ENCODE measurements at regions not wholly inside any gene's neighbourhood (a gene's known extent, or its start where the extent isn't known, plus 50 kb on each side); places are given as distances from the start of the nearest gene placed in this dataset.

DNA sequence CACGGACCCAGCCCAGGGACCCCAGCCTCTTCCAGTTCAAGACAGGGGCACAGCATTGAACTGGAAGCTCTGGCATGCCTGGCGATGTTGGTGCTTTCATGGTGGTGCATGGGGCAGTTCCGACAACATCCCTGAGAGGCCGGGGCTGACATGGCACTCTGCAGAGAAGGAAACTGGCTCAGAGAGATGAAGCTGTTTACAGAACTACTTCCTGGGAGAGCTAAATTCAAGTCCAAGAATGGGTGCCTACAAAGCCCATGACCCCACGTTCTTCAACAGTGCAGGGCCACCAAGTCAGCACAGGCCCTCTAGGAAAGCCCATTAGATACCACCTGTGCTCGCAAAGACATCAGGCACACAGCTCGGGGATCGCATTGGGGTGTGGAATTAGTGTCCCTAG lies 470.9 kb upstream of the MGMT start:
- DNase-seq (ENCODE audit: extremely low spot score) = no peak
- WGBS = 91% methylated on average over 8 of the region's 8 CpGs
- H3K36me3 ChIP-seq (ENCODE audit: insufficient read depth) = no peaks in the 10 kb centered on the region
- no peaks in the 10 kb centered on the region for H3K4me1 ChIP-seq (ENCODE audit: insufficient read depth)
- no peak overlapping the region for H3K27ac ChIP-seq (ENCODE audit: low read depth)
- no peak overlapping the region for H3K4me3 ChIP-seq (ENCODE audit: low read depth, low read length)

DNA sequence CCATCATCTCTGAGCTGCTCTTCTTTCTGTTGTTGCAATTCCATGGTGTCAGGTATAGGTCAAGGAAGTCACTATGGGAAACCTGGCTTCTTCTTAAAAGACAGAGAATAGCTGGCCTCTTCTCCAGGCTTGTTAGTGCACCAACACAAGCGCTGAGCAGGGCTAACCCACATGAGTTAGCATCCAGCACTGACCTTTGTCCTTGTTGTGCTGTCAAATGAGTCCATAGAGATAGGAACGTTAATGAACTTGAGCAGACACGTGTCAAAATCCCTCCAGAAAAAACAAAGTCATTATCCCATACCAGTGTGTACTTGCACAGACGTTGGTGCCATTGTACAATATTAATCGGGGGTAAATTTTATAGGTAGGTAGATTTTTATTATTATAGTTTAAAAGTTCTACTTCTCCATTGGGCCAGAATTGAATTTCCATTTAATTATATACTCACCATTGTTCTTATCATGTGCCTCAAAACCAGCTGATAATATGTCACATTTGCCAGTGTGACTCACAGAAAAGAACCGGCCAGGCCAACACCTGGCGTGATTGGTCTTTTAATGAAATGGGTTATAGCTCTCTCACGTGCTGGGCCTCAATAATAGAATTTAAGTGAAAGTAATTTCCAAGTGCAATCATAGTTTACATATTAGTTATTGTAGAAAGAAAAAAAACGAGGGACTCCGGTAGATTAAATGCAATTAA lies 468.8 kb upstream of the MGMT start:
- Histone ChIP-seq H3K27ac (ENCODE audit: low read depth) (no peak overlapping the region), H3K4me1 (ENCODE audit: insufficient read depth) (no peaks in the 10 kb centered on the region), H3K4me3 (ENCODE audit: low read depth, low read length) (no peak overlapping the region), H3K36me3 (ENCODE audit: insufficient read depth) (no peaks in the 10 kb centered on the region)
- DNase-seq (ENCODE audit: extremely low spot score) = no peak
- 92% methylated on average over 10 of the region's 10 CpGs for whole genome bisulfite sequencing

DNA sequence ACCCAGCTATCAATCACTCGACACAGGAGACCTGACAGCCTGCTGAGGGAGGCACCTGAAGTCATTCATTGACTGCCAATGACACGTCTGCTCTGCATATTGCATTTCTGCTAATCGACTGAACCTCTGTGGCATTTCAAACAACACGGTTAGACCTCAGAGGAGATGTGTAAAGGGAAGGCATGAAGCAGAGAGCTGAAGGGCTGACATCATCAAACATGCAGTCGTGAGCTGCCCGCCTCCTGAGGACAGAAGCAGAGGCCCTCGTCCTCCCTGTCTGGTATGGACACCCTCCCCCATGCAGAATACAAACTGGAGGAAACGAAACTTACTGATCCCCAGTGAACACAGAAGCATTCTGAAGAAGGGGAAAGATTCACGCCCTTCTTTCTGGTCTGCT lies 462.6 kb upstream of the MGMT start:
- Histone ChIP-seq H3K36me3 (ENCODE audit: insufficient read depth) (no peaks in the 10 kb centered on the region), H3K27ac (ENCODE audit: low read depth) (no peak overlapping the region), H3K4me1 (ENCODE audit: insufficient read depth) (no peaks in the 10 kb centered on the region), H3K4me3 (ENCODE audit: low read depth, low read length) (no peak overlapping the region)
- 61% methylated on average over 9 of the region's 9 CpGs for WGBS
- no peak for DNase-seq (ENCODE audit: extremely low spot score)

DNA sequence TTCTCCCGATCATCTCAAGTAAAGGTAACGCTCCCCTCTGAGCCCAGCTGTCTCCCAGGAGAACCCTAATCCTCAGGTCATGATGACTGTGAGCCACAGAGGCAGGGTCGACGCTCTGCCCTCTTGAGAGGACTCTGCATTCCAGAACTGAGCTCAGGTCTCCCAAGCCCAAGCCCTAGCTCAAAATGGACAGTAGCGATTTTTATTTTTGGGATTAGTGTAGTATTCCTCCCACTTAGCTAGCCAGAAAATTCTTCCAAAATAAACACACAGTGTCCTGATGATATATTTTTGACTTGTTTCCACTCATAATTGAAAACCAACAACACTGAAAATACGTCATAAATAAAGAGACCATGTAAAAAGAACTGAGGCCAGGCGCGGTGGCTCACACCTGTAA lies 462.0 kb upstream of the MGMT start:
- no peaks in the 10 kb centered on the region for H3K36me3 ChIP-seq (ENCODE audit: insufficient read depth)
- DNase-seq (ENCODE audit: extremely low spot score) = no peak
- no peak overlapping the region for H3K27ac ChIP-seq (ENCODE audit: low read depth)
- no peak overlapping the region for H3K4me3 ChIP-seq (ENCODE audit: low read depth, low read length)
- WGBS = 79% methylated on average over 8 of the region's 8 CpGs
- H3K4me1 ChIP-seq (ENCODE audit: insufficient read depth) = no peaks in the 10 kb centered on the region

DNA sequence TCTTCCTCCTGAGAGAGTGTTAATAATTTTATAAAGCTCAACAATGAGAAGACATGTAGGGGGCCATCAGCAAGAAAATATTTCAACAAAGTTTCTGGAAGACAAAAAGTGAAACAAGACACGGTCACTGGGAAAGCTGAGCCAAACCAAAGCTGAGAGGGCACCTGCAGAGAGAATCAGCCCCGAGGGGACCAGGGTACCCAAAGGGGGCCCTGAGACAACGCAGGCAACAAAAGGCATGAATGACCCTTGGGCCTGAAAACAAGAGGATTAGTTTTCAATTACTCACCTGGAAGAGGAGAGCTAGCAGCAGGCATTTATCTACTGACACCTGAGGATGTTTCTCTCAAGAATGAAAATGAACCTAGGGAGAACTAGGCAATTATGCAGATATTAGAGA lies 461.2 kb upstream of the MGMT start:
- no peaks in the 10 kb centered on the region for H3K4me1 ChIP-seq (ENCODE audit: insufficient read depth)
- no peak overlapping the region for H3K4me3 ChIP-seq (ENCODE audit: low read depth, low read length)
- 71% methylated on average over 3 of the region's 3 CpGs for whole genome bisulfite sequencing
- H3K36me3 ChIP-seq (ENCODE audit: insufficient read depth) = no peaks in the 10 kb centered on the region
- H3K27ac ChIP-seq (ENCODE audit: low read depth) = no peak overlapping the region
- DNase-seq (ENCODE audit: extremely low spot score) = no peak

DNA sequence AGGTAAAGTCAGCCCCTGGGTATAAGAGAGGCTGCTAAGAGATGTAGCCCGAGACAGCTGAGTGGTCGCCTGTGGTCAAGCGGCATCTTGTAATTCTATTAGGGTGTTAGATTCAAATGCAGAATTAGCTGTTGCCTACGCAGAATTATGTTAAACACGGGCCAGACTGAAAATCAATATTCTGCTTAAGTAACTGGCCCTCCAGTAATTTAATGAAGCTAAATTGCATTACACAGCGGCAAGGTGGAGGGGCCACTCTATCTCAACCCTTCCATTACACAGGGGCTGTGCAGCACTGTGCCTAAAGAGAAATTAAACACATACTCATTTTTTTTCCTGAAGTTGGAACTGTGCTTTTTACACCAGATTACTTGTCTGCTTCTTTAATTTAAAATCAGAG lies 448.5 kb upstream of the MGMT start:
- 89% methylated on average over 6 of the region's 6 CpGs for WGBS

DNA sequence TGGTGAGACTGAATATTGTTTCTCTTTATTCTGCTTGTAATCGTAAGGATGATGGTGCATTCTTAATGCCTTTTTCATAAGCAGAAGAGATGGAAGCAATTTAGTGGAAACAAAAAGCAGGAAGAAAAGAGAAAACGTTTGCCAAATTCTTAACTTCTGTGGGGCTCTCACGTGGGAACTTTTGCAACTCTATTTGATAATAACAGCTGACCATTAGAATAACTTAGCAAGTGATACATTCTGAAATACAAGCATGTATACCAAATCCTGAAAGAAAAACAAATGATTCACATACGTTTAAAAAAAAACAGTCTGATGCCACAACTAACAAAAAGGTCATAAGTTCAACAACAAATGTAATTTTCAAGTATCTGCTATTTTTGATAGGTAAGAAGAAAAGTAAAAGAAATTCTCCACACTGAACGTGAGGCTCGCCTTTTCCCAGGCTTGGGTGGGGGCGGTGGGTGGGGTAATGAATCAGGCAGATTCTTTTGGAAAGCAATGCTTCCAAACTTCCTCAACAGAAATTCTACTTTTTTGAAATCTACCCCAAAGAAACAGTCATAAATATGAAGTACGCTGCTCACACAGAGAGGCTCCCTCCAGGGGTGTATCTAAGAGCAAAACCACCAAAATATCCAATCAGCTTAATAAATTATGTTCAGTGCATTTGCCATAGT lies 446.2 kb upstream of the MGMT start:
- no peaks in the 10 kb centered on the region for H3K36me3 ChIP-seq (ENCODE audit: insufficient read depth)
- H3K4me3 ChIP-seq (ENCODE audit: low read depth, low read length) = no peak overlapping the region
- no peak overlapping the region for H3K27ac ChIP-seq (ENCODE audit: low read depth)
- no peaks in the 10 kb centered on the region for H3K4me1 ChIP-seq (ENCODE audit: insufficient read depth)
- no peak for DNase-seq (ENCODE audit: extremely low spot score)
- WGBS = 73% methylated on average over 8 of the region's 8 CpGs

More for the DNA sequence above, 448.5 kb upstream of the MGMT start:
- Histone ChIP-seq H3K4me1 (ENCODE audit: insufficient read depth) (no peaks in the 10 kb centered on the region), H3K4me3 (ENCODE audit: low read depth, low read length) (no peak overlapping the region), H3K27ac (ENCODE audit: low read depth) (no peak overlapping the region), H3K36me3 (ENCODE audit: insufficient read depth) (no peaks in the 10 kb centered on the region)
- no peak for DNase-seq (ENCODE audit: extremely low spot score)

DNA sequence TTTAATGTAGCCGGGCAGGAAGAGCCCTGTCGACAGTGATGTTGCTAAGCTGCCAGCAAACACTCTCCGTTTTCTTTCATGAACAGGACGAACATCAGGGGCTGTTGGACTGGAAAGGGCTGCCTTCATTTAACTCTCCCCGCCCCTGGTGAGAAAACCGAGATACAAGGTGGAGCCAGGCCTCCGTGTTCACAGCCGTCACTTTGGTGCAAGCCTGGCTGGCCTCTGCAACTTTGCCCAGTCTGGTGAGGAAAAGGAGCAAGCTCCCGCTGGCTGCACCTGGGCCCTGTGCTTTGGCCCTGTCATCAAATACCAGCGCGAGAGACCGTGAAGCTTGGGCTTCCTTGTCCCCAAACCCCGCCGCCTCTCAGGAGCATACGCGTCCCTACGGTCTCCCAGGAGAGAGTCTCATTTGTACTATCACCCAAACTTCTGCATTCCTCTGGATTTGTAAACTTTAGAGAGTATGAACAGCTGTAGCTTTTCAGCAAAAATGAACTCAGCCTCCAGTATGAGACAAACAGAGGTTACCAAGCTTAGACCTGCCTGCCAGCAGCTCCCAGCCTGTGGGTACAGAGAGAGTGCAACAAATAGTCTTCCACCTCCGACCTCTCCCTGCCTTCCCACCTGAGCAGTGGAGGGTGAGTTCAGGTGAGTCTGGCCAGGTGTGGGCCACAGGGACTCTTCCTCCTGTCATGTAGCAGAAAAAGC lies 445.3 kb upstream of the MGMT start:
- Histone ChIP-seq H3K36me3 (ENCODE audit: insufficient read depth) (no peaks in the 10 kb centered on the region), H3K4me3 (ENCODE audit: low read depth, low read length) (no peak overlapping the region), H3K4me1 (ENCODE audit: insufficient read depth) (no peaks in the 10 kb centered on the region), H3K27ac (ENCODE audit: low read depth) (no peak overlapping the region)
- WGBS = 27% methylated on average over 18 of the region's 18 CpGs
- DNase-seq (ENCODE audit: extremely low spot score) = no peak

DNA sequence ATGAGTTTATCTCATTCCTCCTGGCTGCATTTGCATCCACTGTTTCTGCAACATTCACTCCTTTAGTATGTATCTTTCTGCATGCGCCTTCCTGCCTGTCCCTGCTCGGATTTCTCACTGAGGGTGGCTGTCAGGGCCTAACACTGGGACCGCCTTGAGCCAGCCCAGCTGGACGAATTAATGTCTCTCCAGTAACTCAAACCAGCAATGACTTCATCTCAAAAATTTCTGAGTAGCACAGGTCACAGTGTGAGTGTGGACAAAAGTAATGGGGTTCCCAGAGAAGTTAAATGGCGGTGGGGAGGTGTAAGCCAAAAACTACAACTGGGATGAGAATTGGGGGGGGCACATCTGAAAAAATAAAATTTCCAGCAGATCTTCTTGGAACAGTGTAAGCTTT lies 444.0 kb upstream of the MGMT start:
- H3K36me3 ChIP-seq (ENCODE audit: insufficient read depth) = no peaks in the 10 kb centered on the region
- DNase-seq (ENCODE audit: extremely low spot score) = no peak
- no peak overlapping the region for H3K4me3 ChIP-seq (ENCODE audit: low read depth, low read length)
- no peaks in the 10 kb centered on the region for H3K4me1 ChIP-seq (ENCODE audit: insufficient read depth)
- no peak overlapping the region for H3K27ac ChIP-seq (ENCODE audit: low read depth)
- WGBS = 62% methylated on average over 5 of the region's 5 CpGs

DNA sequence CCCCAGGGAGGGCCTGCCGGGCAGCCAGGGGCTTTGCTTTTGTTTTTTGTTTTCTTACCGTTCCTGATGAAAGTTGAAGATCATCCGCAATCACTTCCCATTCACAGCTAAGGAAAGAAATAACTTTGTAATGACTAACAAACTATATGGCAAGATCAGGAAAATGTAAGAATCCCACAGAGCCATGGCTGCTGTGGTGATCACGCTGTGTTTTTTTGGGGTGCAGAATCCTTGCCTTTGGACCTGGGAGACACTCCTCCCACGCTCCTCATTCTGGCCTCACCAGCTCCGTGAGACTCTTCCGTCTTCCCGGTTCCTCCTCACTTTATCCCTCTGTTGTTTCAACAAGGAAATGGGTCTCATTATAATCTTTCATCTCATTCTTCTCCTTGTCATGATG lies 443.0 kb upstream of the MGMT start:
- Histone ChIP-seq H3K27ac (ENCODE audit: low read depth) (no peak overlapping the region), H3K4me3 (ENCODE audit: low read depth, low read length) (no peak overlapping the region), H3K36me3 (ENCODE audit: insufficient read depth) (no peaks in the 10 kb centered on the region), H3K4me1 (ENCODE audit: insufficient read depth) (no peaks in the 10 kb centered on the region)
- DNase-seq (ENCODE audit: extremely low spot score) = no peak
- WGBS = 85% methylated on average over 8 of the region's 8 CpGs

DNA sequence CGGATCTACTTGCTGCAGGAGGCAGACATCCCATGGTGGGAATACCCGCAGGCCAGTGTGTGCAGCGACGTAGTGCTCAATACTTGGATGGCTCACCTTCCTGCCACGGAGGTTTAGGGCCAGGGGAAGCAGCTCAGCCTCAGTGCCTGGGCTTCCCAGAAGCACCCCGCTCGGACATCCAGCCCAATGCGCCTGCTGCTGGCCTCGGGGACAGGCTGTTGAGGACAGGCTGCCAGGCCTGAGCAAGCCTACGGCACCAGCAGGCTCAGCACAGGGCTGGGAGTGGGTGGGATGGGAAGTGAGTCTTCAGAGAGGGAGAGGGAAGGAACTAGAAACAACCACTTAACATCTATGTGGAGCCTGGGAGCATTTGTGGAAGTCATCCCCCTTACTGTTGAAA lies 441.3 kb upstream of the MGMT start:
- no peak for DNase-seq (ENCODE audit: extremely low spot score)
- 82% methylated on average over 10 of the region's 10 CpGs for WGBS
- Histone ChIP-seq H3K4me1 (ENCODE audit: insufficient read depth) (no peaks in the 10 kb centered on the region), H3K4me3 (ENCODE audit: low read depth, low read length) (no peak overlapping the region), H3K27ac (ENCODE audit: low read depth) (no peak overlapping the region), H3K36me3 (ENCODE audit: insufficient read depth) (no peaks in the 10 kb centered on the region)

DNA sequence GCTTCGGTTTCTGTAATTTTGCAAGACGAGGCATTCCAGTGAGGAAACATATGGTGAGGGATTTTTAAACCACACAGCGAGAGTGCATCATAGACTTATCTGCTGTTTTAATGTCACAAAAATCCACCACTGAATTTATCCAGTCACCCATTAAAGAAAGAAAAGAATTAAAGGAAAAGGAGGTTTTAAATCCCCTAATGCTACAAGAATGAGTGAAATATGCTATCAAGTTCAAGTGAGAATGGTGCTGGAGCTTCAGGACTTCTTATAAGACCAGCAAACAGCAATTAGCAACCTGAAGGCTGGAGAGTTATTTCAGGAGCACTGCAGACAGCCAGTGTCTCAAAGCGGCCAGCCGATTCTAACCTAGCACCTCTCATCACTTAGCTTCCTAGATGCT lies 439.1 kb upstream of the MGMT start:
- WGBS = 59% methylated on average over 5 of the region's 5 CpGs
- Histone ChIP-seq H3K36me3 (ENCODE audit: insufficient read depth) (no peaks in the 10 kb centered on the region), H3K27ac (ENCODE audit: low read depth) (no peak overlapping the region), H3K4me1 (ENCODE audit: insufficient read depth) (no peaks in the 10 kb centered on the region), H3K4me3 (ENCODE audit: low read depth, low read length) (no peak overlapping the region)
- DNase-seq (ENCODE audit: extremely low spot score) = no peak

DNA sequence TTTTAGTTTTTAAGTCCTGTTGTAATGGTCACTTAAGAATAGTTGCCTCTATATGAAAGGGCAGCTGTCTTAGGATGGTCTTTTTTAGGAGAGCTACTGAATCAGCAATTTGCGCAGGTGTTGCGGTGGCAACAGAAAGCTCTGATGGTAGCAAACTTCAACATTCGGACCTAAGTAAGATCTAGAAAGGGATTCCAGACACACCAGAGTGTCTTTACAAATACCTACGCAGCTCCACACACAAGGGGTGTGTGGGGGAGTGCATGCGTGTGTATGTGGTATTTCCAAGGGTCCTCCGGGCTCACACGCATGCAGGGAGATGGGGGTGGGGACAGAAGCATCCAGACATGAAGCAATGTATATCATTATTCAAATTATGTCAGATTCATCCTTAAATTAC lies 438.6 kb upstream of the MGMT start:
- H3K4me1 ChIP-seq (ENCODE audit: insufficient read depth) = no peaks in the 10 kb centered on the region
- no peak overlapping the region for H3K4me3 ChIP-seq (ENCODE audit: low read depth, low read length)
- WGBS = 89% methylated on average over 7 of the region's 7 CpGs
- DNase-seq (ENCODE audit: extremely low spot score) = no peak
- H3K27ac ChIP-seq (ENCODE audit: low read depth) = no peak overlapping the region
- H3K36me3 ChIP-seq (ENCODE audit: insufficient read depth) = no peaks in the 10 kb centered on the region

DNA sequence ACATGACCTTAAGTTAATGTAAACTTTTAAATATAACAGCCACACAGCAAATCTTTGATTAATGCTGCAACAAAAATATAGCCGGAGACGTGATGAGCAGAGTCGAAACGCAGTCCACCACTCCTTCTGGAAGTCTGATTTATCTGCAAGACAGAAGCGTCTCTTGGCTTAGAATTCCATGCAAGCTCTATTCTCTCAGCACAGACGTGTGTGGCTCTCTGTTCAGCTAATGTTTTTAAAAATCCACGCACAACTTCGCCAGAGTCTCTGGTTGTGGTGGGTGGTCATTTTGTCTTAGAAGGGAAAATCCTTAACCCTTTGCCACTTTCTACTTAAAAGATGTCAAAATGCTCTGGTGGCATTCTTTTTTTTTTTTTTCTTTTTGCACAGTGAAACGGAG lies 438.0 kb upstream of the MGMT start:
- Histone ChIP-seq H3K27ac (ENCODE audit: low read depth) (no peak overlapping the region), H3K4me3 (ENCODE audit: low read depth, low read length) (no peak overlapping the region), H3K4me1 (ENCODE audit: insufficient read depth) (no peaks in the 10 kb centered on the region), H3K36me3 (ENCODE audit: insufficient read depth) (no peaks in the 10 kb centered on the region)
- DNase-seq (ENCODE audit: extremely low spot score) = no peak
- 42% methylated on average over 9 of the region's 9 CpGs for WGBS
